GM21717 (cell line): ENCODE measurements at regions not wholly inside any gene's neighbourhood (a gene's known extent, or its start where the extent isn't known, plus 50 kb on each side); places are given as distances from the start of the nearest gene placed in this dataset.
"Not testable (repeated sequence)": the region's sequence is repeated elsewhere in the genome, so short reads cannot be mapped to it uniquely, and the experiment has no call there.

Source experiments
- ATAC-seq: cut with Tn5 transposase; IDR thresholded peaks from one replicate; pipeline ENCODE4 v1.9.1; 2021; ENCODE audit warnings: mild to moderate bottlenecking, moderate library complexity; ENCODE audit not compliant: unreplicated experiment

- not testable (repeated sequence) for ATAC-seq
These were observed 220.6 kb downstream of the TMEM121 start for GRCh38 chr14:105746800-105747502.

- ATAC-seq: not testable (repeated sequence)
These were observed 221.3 kb downstream of the TMEM121 start for GRCh38 chr14:105747503-105748203.

- ATAC-seq: no peak
These were observed 221.8 kb downstream of the TMEM121 start for GRCh38 chr14:105748204-105748578.

GRCh38 chr14:105748710-105749109 lies 222.3 kb downstream of the TMEM121 start:
- ATAC-seq: not testable (repeated sequence)

GRCh38 chr14:105749870-105750541 lies 223.6 kb downstream of the TMEM121 start:
- not testable (repeated sequence) for ATAC-seq

- not testable (repeated sequence) for ATAC-seq
These were observed 224.9 kb downstream of the TMEM121 start for GRCh38 chr14:105751291-105751751.

- not testable (repeated sequence) for ATAC-seq
These were observed 226.0 kb downstream of the TMEM121 start for GRCh38 chr14:105752420-105752819.

- ATAC-seq: no peak
These were observed 234.4 kb downstream of the TMEM121 start for GRCh38 chr14:105760691-105761344.

- ATAC-seq: not testable (repeated sequence)
These were observed 235.0 kb downstream of the TMEM121 start for GRCh38 chr14:105761345-105761740.

GRCh38 chr14:105761842-105762241 lies 235.5 kb downstream of the TMEM121 start:
- ATAC-seq: no peak

- ATAC-seq: not testable (repeated sequence)
These were observed 235.9 kb downstream of the TMEM121 start for GRCh38 chr14:105762262-105762661.

- ATAC-seq: not testable (repeated sequence)
These were observed 238.0 kb downstream of the TMEM121 start for GRCh38 chr14:105764254-105764901.

GRCh38 chr14:105765072-105765825 lies 238.9 kb downstream of the TMEM121 start:
- ATAC-seq: not testable (repeated sequence)

- no peak for ATAC-seq
These were observed 239.7 kb downstream of the TMEM121 start for GRCh38 chr14:105765893-105766614.

- ATAC-seq: no peak
These were observed 240.9 kb downstream of the TMEM121 start for GRCh38 chr14:105767315-105767714.

GRCh38 chr14:105768039-105768438 lies 241.7 kb downstream of the TMEM121 start:
- not testable (repeated sequence) for ATAC-seq

GRCh38 chr14:105769061-105769730 lies 242.8 kb downstream of the TMEM121 start:
- ATAC-seq: not testable (repeated sequence)

- not testable (repeated sequence) for ATAC-seq
These were observed 244.3 kb downstream of the TMEM121 start for GRCh38 chr14:105770619-105771216.
